A673 (cell line): ENCODE measurements at regions not wholly inside any gene's neighbourhood (a gene's known extent, or its start where the extent isn't known, plus 50 kb on each side); places are given as distances from the start of the nearest gene placed in this dataset.

Source experiments
- CTCF ChIP-seq: fragments of 300-800, 200-600 bp; sonication (generic); conservative IDR thresholded peaks from 2 replicates; pipeline ENCODE4 v1.5.1; 2017; ENCODE audit warnings: low read depth, mild to moderate bottlenecking, antibody characterized with exemption, low read length, moderate library complexity, mixed read lengths
- EZH2 ChIP-seq: fragments of 200-600 bp; sonication (generic); IDR thresholded peaks from 2 replicates; pipeline ENCODE4 v1.6.1; 2017; ENCODE audit warnings: borderline replicate concordance, low read depth, mild to moderate bottlenecking, mixed read lengths, antibody characterized with exemption, low read length; ENCODE audit not compliant: poor library complexity, severe bottlenecking

GRCh38 chr5:164255598-164256213 is 750.3 kb downstream of the MAT2B start:
- TF ChIP-seq CTCF (no peak), EZH2 (no peak)
